Fibroblast of skin of scalp (primary cell): ENCODE measurements at regions not wholly inside any gene's neighbourhood (a gene's known extent, or its start where the extent isn't known, plus 50 kb on each side); places are given as distances from the start of the nearest gene placed in this dataset.

Source experiments
- DNase-seq: peaks from one replicate; pipeline ENCODE4 v3.0.0-alpha.2; 2013

GRCh38 chr17:56009795-56010651 lies 143.3 kb upstream of the ANKFN1 start:
- DNase-seq, result peak; percentile 0

GRCh38 chr17:56011406-56012131 lies 141.7 kb upstream of the ANKFN1 start:
- DNase-seq, result no peak

GRCh38 chr17:56018211-56018610 lies 135.1 kb upstream of the ANKFN1 start:
- no peak for DNase-seq

DNA sequence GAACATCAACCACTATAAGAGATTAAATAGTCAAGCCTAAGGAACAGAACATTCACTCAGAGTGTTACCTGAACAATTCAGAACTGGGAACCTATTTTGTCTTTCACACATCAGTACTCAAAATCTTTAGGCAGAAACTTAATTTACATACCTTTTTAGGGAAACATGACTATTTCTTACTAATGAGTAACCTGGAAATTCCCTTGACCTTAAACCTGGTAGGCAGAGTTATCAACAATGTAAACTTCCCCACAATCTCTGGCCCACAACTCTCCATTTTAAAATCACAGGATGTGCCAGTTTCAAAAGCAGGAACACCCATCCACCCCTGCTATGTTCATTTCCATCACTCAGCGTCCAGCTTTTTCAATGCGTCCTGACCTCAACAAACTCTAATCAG lies 132.9 kb upstream of the ANKFN1 start:
- DNase-seq, result no peak

DNA sequence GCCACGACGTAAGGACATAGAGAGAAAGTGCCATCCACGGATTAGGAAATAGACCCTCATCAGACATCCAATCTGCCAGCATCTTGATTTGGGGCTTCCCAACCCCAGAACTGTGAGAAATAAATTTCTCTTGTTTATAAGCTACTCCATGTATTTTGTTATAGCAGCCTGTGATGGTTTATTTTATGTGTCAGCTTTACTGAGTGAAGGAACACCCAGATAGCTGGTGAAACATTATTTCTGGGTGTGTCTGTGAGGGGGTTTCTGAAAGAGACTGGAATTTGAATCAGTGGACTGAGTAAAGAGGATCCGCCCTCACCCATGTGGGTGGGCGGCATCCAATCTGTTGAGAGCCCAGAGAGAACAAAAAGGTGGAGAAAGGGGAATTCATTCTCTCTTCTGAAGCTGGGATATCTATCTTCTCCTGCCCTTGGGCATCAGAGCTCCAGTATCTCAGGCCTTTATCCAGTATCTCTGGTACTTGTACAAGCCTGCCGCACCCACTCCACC lies 131.5 kb upstream of the ANKFN1 start:
- DNase-seq, result no peak

DNA sequence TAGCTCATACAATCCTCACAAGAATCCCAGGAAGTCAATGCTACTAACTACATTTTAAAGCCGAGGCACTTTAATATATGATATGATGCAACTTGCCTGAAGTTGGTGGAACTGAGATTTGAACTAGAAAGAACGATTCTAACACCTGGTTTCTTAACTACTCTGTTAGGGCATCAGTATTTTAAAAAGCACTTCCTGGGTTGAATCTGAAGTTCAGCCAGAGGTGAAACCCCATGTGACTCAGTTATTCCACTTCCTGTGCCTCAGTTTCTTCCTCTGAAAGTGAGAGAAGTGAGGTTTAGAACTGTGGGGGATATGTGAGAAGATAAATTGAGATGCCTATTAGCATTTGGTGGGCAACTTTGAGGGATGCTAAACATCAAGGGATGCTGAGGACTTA lies 129.4 kb upstream of the ANKFN1 start:
- no peak for DNase-seq

- no peak for DNase-seq
Measured at GRCh38 chr17:56026915-56027314, 126.4 kb upstream of the ANKFN1 start.

DNA sequence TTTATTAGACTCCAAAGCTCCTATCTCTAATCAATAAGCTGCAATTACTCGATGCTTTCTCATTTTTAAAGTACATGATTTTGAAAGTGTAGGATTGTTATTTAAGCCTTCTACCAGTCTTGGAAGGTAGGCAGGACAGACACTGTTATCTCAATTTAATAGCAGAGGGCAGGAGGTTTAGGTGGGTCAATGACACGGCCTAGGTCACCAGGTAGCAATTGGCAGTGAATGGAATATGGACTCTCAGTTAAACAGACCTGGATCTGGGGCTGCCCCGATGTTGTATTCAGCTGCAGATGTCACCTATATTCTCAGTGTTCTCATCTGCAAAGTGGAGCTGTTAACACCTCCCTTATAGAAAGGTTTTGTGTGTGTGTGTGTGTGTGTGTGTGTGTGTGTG lies 124.4 kb upstream of the ANKFN1 start:
- DNase-seq, result no peak

DNA sequence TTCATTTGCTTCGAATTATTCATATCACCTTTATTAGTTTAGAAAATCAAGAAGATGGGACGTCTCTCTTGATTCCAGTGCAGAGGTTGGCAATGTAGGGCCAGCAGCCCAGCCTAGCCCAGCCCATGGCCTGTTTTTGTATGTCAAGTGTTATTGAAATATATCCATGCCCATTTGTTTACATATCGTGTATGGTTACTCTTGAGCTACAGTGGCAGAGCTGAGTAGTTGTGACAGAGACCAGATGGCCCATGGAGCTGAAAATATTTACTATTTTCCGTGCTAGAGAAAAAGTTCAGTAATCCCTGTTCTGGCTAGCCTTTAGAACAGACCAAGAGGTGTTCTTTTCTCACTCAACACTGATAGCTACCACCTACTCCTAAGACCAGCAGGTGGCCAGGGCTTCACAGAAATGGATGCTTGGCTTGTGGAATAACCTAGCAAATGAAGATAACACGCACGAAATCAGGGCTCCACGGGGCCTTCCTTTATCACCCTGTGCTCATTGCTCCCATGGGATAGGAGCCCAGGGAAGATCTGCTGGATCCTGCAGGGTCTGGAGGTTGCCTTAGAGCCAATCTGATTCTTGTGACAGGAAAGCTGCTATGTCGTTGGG lies 123.2 kb upstream of the ANKFN1 start:
- DNase-seq, result no peak

DNA sequence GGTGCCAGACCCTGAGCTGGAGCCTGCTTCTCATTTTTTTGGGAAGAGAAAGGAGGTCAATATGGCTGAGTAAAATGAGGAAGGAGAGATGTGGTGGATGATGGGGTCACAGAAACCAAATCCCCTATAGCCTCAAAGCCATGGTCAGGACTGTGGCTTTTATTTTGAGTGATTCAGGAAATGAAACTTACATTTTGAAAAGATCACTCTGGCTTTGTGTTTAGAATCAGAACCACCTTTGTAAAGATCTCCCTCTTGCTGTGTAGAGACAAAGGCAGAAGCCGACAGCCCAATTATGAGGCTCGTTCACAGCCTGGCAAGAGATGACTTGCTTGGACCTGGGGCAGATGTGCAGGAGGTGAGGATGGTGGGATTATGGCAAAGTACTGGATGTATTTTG lies 121.6 kb upstream of the ANKFN1 start:
- DNase-seq, result no peak

DNA sequence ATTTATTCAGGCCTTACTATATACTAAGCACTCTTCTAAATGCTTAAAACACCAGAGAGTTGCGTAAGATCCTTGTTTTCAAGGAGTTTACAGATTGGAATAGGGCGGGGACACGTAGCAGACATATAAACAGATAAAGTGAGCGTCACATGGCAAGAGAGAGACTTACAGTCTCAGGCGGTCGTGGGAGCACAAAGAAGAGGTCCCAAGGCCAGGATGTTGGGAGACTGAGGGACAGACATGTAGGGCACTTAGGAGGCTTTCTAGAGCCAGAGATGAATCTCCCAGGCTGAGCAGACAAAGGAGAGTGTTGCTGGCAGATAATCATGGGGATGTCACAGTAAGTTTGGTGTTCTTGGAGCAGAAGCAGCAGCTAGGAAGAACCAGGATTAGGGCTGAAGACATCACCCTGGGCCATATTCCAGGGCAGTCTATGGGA lies 119.1 kb upstream of the ANKFN1 start:
- no peak for DNase-seq

- no peak for DNase-seq
Measured at GRCh38 chr17:56038131-56038530, 115.1 kb upstream of the ANKFN1 start.

DNA sequence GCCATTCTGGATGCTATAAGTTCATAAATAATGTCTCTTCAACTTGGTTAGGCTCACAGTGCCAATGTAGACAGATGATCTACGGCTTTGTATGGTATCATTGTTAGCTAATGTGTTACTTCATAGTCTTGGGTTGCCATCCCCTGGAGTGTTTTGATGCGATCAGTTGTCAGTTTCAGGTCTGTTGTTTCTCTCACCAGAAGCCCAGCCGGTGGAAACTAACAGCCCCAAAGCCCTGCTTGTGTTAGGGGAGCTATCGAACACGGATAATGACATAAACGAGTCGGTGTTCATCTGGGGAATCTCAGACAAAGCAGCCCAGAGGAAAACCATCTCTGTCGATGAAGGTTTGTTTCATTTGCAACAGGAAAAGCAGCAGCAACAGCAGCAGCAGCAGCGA lies 107.4 kb upstream of the ANKFN1 start:
- no peak for DNase-seq

- DNase-seq, result no peak
Measured at GRCh38 chr17:56047331-56047730, 105.9 kb upstream of the ANKFN1 start.

GRCh38 chr17:56057869-56058268 lies 95.4 kb upstream of the ANKFN1 start:
- no peak for DNase-seq

GRCh38 chr17:56064506-56064905 lies 88.8 kb upstream of the ANKFN1 start:
- no peak for DNase-seq

DNA sequence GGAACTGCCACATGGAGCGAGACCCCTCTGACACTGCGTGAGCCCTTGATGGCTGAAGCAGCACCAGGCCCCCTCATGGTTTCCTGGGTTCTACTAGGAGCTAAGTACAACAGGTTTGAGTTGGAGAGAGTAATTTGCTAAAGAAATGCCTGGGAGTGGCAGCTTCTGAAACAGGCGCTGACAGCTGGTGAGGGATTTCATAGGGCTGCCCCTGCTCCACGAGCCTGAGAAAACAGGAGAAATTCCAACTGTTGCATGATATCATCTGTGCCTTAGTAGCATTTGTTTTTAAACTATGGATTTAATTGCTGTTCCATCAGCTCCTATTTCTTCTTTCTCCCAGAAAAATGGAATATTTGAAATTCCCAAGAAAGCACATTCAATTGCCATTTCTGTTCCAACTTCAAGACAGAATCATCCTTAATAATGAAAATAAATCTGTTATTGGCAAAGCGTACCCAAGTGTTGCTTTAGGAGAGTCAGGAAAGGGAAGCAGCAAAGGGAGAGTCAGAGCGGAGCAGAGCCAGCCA lies 78.8 kb upstream of the ANKFN1 start:
- DNase-seq, result no peak

GRCh38 chr17:56076980-56077379 lies 76.3 kb upstream of the ANKFN1 start:
- no peak for DNase-seq

DNA sequence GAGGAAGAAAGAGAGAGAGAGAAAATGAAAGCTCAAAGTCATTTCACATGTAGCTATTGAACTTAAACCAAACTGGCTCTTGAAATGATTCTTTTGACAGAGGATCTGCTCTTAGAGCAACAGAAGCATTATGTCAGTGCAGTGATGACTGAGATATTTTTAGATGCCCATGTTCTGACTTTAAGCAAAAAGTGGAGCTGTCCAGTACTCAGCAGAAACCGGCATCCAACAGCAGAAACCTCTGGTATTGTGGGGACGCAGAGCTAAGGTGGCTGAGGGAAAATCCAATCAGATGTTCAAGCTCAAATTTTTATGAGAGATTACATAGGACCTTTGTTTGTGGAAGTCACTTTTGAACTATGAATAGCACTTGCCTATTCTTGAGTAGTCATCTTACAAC lies 69.8 kb upstream of the ANKFN1 start:
- no peak for DNase-seq

GRCh38 chr17:56085576-56086267 lies 67.6 kb upstream of the ANKFN1 start:
- DNase-seq, result no peak

DNA sequence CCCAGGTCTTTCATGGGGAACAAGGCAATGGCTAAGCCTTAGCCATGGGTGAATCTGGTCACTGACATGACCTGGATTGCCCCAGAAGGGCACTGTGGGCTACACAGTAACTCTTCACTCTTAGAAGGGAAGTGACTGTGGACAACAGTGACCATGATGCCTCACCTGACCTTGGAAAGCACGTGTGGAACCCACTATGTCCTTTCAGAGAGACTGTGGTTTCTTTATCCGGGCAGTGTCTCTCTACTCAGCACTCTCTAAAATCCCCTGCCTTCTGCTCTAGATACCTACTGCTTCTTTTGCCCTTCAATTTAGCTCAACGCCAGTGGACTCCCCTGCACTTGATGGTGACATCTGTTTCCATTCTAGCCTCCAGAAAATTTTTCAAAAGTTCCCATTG lies 66.1 kb upstream of the ANKFN1 start:
- no peak for DNase-seq

GRCh38 chr17:56096026-56096810 lies 57.1 kb upstream of the ANKFN1 start:
- peak; percentile 15 for DNase-seq
